Astrocyte of the cerebellum (primary cell): ENCODE measurements at regions not wholly inside any gene's neighbourhood (a gene's known extent, or its start where the extent isn't known, plus 50 kb on each side); places are given as distances from the start of the nearest gene placed in this dataset.
"Not testable (repeated sequence)": the region's sequence is repeated elsewhere in the genome, so short reads cannot be mapped to it uniquely, and the experiment has no call there.

Experiments used
- DNase-seq: peaks from one replicate; pipeline ENCODE4 v3.0.0-alpha.2; 2011; ENCODE audit warnings: low read depth
- H3K4me3 ChIP-seq: 2 replicates; pipeline ENCODE4 v1.5.1; 2011; ENCODE audit warnings: mild to moderate bottlenecking, low read depth, low read length, moderate library complexity
- CTCF ChIP-seq: IDR thresholded peaks from 2 replicates; pipeline ENCODE4 v1.5.1; 2012; ENCODE audit warnings: low read length, low read depth, moderate library complexity, mild to moderate bottlenecking; ENCODE audit errors: missing control alignments
- in situ Hi-C: cut with HindIII; loops from 2 replicates; pipeline ENCODE4 v1.10.0; 2017; ENCODE audit warnings: low sequenced_read_pairs

GRCh38 chr18:71304856-71305255 is 1016.0 kb downstream of the SOCS6 start:
- in situ Hi-C loops, result no loop called here
- TF ChIP-seq CTCF, result no peak
- H3K4me3 ChIP-seq, result no peak overlapping the region
- DNase-seq, result no peak

- in situ Hi-C loops, result not testable (repeated sequence)
Measured at GRCh38 chr18:71303743-71304142, 1014.9 kb downstream of the SOCS6 start.

GRCh38 chr18:71301596-71301995 is 1012.8 kb downstream of the SOCS6 start:
- DNase-seq, result no peak
- no peak for TF ChIP-seq CTCF
- in situ Hi-C loops, result no loop called here
- no peak overlapping the region for H3K4me3 ChIP-seq

More at GRCh38 chr18:71303743-71304142, 1014.9 kb downstream of the SOCS6 start:
- not testable (repeated sequence) for H3K4me3 ChIP-seq, DNase-seq

GRCh38 chr18:71294201-71294600 is 1005.4 kb downstream of the SOCS6 start:
- in situ Hi-C loops, H3K4me3 ChIP-seq, DNase-seq: not testable (repeated sequence)

GRCh38 chr18:71293322-71293721 is 1004.5 kb downstream of the SOCS6 start:
- in situ Hi-C loops, result no loop called here
- no peak for DNase-seq
- H3K4me3 ChIP-seq, result no peak overlapping the region
- no peak for TF ChIP-seq CTCF

GRCh38 chr18:71287268-71287667 is 998.4 kb downstream of the SOCS6 start:
- in situ Hi-C loops, result no loop called here
- TF ChIP-seq CTCF, result no peak
- DNase-seq, result no peak
- H3K4me3 ChIP-seq, result no peak overlapping the region

GRCh38 chr18:71252351-71252865 is 963.6 kb downstream of the SOCS6 start:
- in situ Hi-C loops, result no loop called here
- DNase-seq, result no peak
- no peak overlapping the region for H3K4me3 ChIP-seq
- TF ChIP-seq CTCF, result no peak

- TF ChIP-seq CTCF, result no peak
- in situ Hi-C loops, result no loop called here
Measured at GRCh38 chr18:71250191-71250590, 961.3 kb downstream of the SOCS6 start.

More at GRCh38 chr18:71250191-71250590, 961.3 kb downstream of the SOCS6 start:
- H3K4me3 ChIP-seq, result no peak overlapping the region
- no peak for DNase-seq
